ENCODE measurements at regions not wholly inside any gene's neighbourhood (a gene's known extent, or its start where the extent isn't known, plus 50 kb on each side); places are given as distances from the start of the nearest gene placed in this dataset.
"Not testable (repeated sequence)": the region's sequence is repeated elsewhere in the genome, so short reads cannot be mapped to it uniquely, and the experiment has no call there.

DNA sequence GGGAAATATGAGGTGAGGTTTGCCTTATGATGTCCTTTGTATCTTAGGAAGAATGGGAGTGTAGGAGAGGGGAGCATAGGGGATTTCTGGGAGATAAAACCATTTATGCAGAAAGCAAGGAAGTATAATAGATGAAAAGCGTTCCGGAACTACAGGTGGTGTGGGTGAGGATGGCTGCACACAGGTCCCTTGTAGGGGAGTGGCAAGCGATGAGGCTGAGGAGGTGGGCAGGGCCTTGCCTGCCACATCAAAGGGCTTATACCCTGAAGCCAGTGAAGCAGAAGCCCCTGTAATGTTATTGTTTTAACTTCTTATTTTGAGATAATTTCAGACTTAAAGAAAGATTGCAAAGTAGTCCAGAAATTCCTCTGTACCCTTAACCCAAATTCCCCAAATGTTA, 107.3 kb upstream of the IKBKE start:
- ATAC-seq: not testable (repeated sequence)

GRCh38 chr1:206365271-206365670, 105.0 kb upstream of the IKBKE start:
- ATAC-seq: not testable (repeated sequence)

DNA sequence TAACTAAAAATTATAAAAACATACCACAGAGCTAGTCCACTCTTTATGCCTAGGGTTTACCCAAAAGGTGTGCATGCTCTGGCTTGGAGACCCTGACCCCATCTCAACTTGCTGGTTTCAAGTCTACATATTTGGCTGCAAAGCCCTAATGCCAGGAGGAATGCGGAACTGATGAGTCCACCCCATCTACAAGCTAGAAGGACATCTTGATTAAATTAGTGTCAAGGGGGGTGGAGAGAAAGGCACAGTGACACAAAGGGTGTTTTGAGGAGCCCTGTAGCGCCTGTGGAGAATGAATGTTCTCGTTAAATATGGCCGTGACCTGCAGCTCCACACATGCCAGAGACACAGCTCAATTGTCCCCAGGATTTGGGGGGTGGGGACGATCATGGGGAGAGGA, 104.1 kb upstream of the IKBKE start:
- not testable (repeated sequence) for ATAC-seq

DNA sequence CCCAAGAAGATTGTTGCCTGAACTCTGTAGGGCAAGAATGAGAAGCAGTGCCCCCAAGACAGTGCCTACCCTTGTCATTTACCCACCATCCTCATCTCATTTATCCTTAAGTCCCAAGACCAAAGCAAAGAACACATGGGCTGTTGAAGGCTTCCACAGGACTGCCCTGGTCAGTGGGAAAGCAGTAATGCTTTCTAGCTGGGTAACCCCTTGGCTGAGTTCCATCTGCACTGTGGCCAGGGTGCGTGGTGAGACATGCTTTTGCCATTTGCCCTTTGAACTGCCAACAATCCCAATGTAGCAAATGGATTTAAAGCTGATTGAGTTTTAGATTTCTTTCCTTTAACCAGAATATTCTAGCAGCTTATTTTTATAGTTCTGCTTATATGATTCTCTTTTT, 103.5 kb upstream of the IKBKE start:
- ATAC-seq: not testable (repeated sequence)

GRCh38 chr1:206367955-206368622, 102.2 kb upstream of the IKBKE start:
- not testable (repeated sequence) for ATAC-seq

- ATAC-seq: not testable (repeated sequence)
Observed at GRCh38 chr1:206374725-206375124, 95.6 kb upstream of the IKBKE start.

DNA sequence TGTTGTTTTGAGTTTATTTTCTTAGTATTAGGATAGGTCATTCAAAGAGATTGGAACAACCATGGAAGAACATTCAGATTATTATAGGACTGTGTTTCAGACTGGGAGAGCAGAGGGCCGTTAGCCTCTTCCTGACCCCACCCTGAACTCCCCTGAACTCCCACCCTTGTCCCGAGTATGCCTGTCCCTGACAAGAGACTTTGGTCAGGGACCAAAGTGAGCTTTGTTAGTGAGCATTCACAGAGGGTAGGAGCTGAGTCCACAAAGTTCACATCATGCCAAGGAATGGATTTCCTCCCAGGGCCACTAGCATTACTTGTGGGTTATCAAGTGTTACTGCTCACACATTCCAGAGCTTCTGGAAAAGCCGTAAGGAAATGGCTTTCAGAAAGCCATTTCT, 94.7 kb upstream of the IKBKE start:
- not testable (repeated sequence) for ATAC-seq

DNA sequence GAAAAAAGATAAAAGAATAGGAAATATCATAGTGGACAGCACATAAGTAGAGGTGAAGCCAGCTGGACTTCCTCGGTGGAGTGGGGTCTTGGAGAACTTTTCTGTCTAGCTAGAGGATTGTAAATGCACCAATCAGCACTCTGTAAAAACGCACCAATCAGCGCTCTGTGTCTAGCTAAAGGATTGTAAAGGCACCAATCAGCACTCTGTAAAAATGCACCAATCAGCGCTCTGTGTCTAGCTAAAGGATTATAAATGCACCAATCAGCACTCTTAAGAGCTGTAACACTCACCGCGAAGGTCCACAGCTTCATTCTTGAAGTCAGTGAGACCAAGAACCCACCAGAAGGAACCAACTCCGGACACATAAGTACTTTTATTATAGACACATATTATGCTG, 91.8 kb upstream of the IKBKE start:
- not testable (repeated sequence) for ATAC-seq

- ATAC-seq: not testable (repeated sequence)
Observed at GRCh38 chr1:206379245-206379644, 91.0 kb upstream of the IKBKE start.

GRCh38 chr1:206380163-206380790, 90.0 kb upstream of the IKBKE start:
- not testable (repeated sequence) for ATAC-seq

GRCh38 chr1:206380791-206381610, 89.3 kb upstream of the IKBKE start:
- peak; percentile 59 for ATAC-seq

DNA sequence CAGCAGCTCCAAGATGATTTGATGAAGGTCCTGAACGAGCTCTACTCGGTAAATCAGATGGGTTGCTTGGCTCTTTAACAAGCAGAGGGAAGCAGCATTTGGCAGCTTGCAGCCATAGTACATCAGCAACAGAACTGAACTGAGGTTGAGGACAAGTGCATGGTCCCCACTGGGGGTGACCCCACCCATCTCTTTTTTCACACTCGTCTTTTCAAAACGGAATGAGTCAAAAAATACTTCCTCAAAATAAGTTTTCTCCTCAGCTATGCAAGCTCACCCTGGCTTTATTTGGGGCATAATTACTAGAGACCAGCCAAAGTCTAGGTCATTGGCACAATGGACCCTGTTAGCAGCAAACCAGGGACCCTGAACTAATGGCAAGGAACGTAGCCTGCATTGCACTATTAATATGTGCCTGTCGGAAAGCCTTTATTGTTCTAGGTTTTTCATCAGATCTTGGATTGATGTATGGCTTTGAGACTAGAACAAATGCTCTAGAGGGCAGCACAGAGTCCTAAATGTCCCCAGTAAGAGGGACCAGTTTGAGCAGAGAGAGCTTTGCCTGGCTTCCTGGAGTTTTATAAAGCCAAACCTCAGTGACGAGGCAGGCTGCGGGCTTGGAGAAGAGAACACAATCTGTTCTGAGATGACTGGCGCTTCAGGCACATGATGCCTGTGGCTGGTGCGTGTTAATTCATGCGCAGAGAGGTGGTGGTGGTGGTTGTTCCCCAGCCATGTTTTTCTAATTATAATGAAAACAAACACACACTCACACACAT, 86.1 kb upstream of the IKBKE start:
- peak; percentile 59 for ATAC-seq

DNA sequence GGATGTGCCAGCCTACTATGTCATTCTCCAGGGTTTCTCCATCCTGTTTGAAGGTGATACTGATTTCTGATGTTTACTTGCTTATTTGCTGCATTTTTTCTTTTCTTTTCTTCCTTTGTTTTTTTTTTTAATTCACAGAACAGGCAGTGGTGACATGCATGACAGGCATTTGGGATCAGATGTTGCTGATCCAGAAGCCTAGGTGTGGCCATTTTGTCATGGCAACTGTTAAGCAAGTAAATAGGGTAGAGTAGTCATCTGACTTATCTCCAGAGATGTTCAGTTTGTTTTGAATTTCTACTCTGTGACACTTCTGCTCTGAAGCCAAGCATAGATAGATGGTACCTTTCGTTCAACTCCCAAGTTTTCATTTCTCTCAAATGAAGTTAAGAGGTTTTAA, 85.4 kb upstream of the IKBKE start:
- peak; percentile 64 for ATAC-seq

DNA sequence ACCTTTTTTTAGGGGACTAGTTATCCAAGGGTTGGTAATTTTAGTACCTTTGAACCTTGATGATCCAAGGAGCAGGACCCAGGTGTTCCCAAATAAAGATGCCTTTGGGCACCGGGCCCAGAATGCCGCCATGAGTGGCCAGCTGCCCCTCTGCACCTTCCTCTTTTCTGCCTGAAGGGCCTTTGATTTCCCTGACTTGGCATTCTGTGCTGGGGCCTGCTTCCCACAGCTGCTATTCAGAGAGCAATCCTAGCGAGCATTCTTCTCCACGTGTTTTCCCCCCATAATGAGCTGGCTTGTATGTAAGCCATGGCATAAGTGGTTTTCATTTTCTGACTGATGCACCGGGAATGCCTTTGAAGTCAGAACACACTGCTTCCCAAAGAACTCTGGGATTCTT, 82.6 kb upstream of the IKBKE start:
- ATAC-seq: not testable (repeated sequence)

DNA sequence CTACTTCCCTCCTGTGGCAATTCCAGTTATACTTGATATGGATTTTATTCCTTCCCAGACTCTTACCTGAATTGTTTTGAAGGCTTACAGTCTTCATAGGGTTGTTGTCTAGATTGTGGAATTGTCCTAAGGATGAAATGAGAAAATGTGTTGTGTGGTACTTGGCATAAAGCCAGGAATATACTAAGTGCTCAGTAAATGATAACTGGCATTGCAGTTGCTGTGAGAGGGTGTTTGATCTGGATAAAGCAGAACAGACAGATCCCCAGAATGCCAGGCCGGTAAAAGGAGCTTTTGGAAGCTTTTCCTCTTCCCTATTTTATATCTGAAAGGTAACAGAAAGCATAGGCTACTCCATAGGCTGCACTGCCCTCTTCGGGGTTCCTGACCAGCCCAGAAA, 78.4 kb upstream of the IKBKE start:
- not testable (repeated sequence) for ATAC-seq

GRCh38 chr1:206397501-206397900, 72.8 kb upstream of the IKBKE start:
- ATAC-seq: not testable (repeated sequence)

- not testable (repeated sequence) for ATAC-seq
Observed at GRCh38 chr1:206398261-206398660, 72.0 kb upstream of the IKBKE start.

DNA sequence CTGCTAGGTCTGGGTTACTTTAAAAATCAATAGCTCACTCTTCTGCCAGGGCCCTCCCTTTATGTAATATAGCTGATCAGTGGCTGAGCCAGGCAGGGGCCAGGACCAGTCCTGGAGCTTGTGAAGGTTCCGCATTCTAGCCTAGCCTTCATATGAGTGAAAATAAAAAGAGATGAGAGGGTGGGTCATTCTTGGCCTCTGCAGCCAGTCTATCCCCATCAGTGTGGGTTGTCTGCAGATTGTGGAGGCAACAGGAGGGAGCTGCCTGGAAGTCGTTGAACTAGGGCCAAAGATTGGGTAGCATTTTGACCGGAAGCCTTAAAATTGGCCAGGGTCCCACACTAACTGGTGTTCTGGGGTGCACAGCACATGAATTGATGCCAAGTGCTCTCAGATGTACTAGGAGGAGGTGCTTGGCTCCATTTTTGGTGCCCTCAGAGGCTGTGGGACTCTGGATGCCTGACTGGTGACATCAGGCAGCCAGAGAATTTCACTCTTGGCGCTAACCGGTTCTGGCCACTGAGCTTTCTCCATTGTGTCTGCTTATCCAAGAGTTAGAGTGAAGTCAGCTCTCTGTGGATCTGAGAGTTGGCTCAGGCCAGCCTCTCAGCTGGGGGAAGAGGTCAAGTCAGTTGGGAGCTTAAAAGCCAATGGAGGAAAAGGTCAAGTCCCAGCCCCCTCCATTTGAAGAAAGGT, 66.5 kb upstream of the IKBKE start:
- ATAC-seq: peak; percentile 15

GRCh38 chr1:206404309-206405027, 65.8 kb upstream of the IKBKE start:
- not testable (repeated sequence) for ATAC-seq

- ATAC-seq: not testable (repeated sequence)
Observed at GRCh38 chr1:206405282-206405681, 65.0 kb upstream of the IKBKE start.

Measured in esophagus mucosa (tissue), 1 donor.